Fibroblast of villous mesenchyme (primary cell): ENCODE measurements at regions not wholly inside any gene's neighbourhood (a gene's known extent, or its start where the extent isn't known, plus 50 kb on each side); places are given as distances from the start of the nearest gene placed in this dataset.

Experiments
- DNase-seq: peaks from one replicate; pipeline ENCODE4 v3.0.0-alpha.2; 2010; ENCODE audit warnings: low read depth
- H3K4me3 ChIP-seq: 2 replicates; pipeline ENCODE4 v1.5.1; 2011; ENCODE audit warnings: low read depth, mild to moderate bottlenecking, low read length
- CTCF ChIP-seq: IDR thresholded peaks from 2 replicates; pipeline ENCODE4 v1.5.1; 2012; ENCODE audit warnings: low read depth, mild to moderate bottlenecking, low read length; ENCODE audit not compliant: insufficient read depth

- H3K4me3 ChIP-seq = no peak overlapping the region
- peak; percentile 32 for DNase-seq
- no peak for TF ChIP-seq CTCF
Observed at GRCh38 chr4:176498617-176499256, 179.0 kb downstream of the SPCS3 start.

- H3K4me3 ChIP-seq = no peak overlapping the region
- DNase-seq = peak; percentile 58
- no peak for TF ChIP-seq CTCF
Observed at GRCh38 chr4:176499518-176499917, 179.8 kb downstream of the SPCS3 start.

GRCh38 chr4:176500894-176501293 lies 181.1 kb downstream of the SPCS3 start:
- DNase-seq = no peak
- no peak for TF ChIP-seq CTCF

GRCh38 chr4:176504118-176504517 lies 184.4 kb downstream of the SPCS3 start:
- DNase-seq = no peak
- TF ChIP-seq CTCF = no peak
- no peak overlapping the region for H3K4me3 ChIP-seq

More at GRCh38 chr4:176500894-176501293, 181.1 kb downstream of the SPCS3 start:
- H3K4me3 ChIP-seq = no peak overlapping the region

DNA sequence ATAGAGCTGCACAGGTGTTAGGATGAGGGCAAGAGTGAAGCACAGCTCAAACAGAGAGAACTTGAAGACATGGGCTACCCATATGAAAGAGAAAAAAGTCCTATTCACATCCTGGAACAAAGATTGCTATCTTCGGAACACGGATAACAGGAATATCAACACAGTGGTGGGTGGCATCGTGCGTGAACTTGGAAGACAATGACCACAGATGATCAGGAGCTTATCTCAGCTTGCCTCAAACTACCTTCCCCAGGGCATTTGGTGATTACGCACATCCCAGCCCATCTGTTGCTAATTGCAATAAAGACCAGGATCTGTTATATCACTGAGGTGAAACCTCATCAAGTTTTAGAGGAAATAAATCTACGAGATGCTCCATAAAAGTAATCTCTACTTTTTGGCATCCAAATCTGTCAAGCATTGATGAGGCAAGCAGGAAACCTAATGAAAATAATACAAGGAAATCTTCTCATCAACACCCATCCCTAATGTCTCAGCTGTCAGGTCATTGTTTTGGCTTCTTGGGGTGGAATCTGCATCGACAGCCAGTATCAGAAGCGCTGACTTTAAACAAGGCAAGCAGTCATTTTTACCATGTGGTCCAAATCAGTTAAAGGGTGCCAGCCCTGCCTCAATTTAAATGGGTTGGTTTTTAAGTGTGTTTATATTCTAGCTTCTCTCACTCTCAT lies 188.2 kb downstream of the SPCS3 start:
- no peak for TF ChIP-seq CTCF
- DNase-seq = no peak
- no peak overlapping the region for H3K4me3 ChIP-seq

DNA sequence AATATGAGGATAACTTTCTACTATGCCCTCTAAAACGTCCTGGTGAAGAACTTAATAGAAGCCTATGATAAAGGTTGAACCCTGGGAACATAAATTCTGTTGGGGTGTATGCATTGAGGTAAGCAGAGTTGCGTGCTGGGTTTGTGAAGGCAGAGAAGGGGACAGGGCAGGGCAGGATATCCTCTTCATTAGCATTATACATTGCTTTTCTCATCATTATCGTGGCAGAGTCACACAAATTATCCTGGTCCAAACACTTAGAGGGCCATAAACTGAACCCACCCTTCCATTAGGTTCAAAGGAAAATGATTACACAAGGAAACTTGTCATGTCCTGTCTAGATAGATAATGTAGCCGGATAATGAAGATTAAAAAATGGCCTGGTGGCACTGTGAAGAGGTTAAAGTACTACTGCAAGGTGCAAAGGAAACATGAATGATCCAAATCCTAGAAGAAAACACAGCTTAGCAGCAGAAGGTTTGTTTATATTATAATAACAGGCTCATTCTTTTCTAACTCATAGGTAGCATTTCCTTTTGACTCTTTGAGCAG lies 189.1 kb downstream of the SPCS3 start:
- TF ChIP-seq CTCF = no peak
- no peak for DNase-seq
- no peak overlapping the region for H3K4me3 ChIP-seq
